Tibial artery (tissue), 4 donors: ENCODE measurements at regions not wholly inside any gene's neighbourhood (a gene's known extent, or its start where the extent isn't known, plus 50 kb on each side); places are given as distances from the start of the nearest gene placed in this dataset.
A peak's percentile ranks its signal among the peaks of the same experiment; 100 is the strongest.

Experiments used
- DNase-seq, 2 donors: peaks; one replicate each; pipeline ENCODE4 v3.0.0-alpha.2; 2019
- H3K27ac ChIP-seq, 2 donors: fragments of 200-600 bp; sonication (generic) in 1 of 2; 1 replicate in 1 of 2; 2 replicates in 1 of 2; pipeline ENCODE4 v1.5.1; 2018 to 2019; ENCODE audit warnings: mild to moderate bottlenecking in 1 of 2
- H3K27me3 ChIP-seq, 2 donors: fragments of 200-600 bp; sonication (generic) in 1 of 2; one replicate each; pipeline versions ENCODE4 v1.5.1 to v1.6.0; 2016 to 2019
- H3K36me3 ChIP-seq, 3 donors: fragments of 200-600 bp; sonication (generic) in 2 of 3; one replicate each; pipeline ENCODE4 v1.5.1; 2016 to 2019; ENCODE audit warnings: mild to moderate bottlenecking in 2 of 3
- H3K4me1 ChIP-seq, 4 donors: fragments of 200-600 bp; sonication (generic) in 2 of 4; 1 replicate in 3 of 4; 2 replicates in 1 of 4; pipeline ENCODE4 v1.5.1; 2016 to 2019
- H3K4me3 ChIP-seq, 2 donors: fragments of 200-600 bp; sonication (generic) in 1 of 2; 1 replicate in 1 of 2; 2 replicates in 1 of 2; pipeline ENCODE4 v1.5.1; 2018 to 2019; ENCODE audit warnings: mild to moderate bottlenecking in 2 of 2
- H3K9me3 ChIP-seq, 3 donors: fragments of 200-600 bp; sonication (generic) in 1 of 3; one replicate each; pipeline ENCODE4 v1.5.1; 2016 to 2019
- intact Hi-C: fragments of 100-400 bp; cut with DNase I; formaldehyde crosslinking; loops from one replicate; pipeline ENCODE4 v1.15.0; 2023; ENCODE audit warnings: low total_unique reads
- TF ChIP-seq, protein P1 (sequence below), 2 experiments: fragments of 200-600 bp in 1 of 2; fragments of 450-650 bp in 1 of 2; IDR thresholded peaks; one replicate each; pipeline ENCODE4 v1.5.1; 2017 to 2019; ENCODE audit warnings: antibody characterized with exemption in 2 of 2, mild to moderate bottlenecking in 1 of 2, moderate library complexity in 1 of 2

GRCh38 chr6:140576004-140576555, 1201.6 kb upstream of the CITED2 start:
- no peaks in the 10 kb centered on the region for H3K36me3 ChIP-seq
- peaks cover 0 to 16% (median 5%) of the 10 kb centered on the region in 4 donors for H3K4me1 ChIP-seq
- H3K9me3 ChIP-seq: no peaks in the 10 kb centered on the region
- TF ChIP-seq, protein P1, sequence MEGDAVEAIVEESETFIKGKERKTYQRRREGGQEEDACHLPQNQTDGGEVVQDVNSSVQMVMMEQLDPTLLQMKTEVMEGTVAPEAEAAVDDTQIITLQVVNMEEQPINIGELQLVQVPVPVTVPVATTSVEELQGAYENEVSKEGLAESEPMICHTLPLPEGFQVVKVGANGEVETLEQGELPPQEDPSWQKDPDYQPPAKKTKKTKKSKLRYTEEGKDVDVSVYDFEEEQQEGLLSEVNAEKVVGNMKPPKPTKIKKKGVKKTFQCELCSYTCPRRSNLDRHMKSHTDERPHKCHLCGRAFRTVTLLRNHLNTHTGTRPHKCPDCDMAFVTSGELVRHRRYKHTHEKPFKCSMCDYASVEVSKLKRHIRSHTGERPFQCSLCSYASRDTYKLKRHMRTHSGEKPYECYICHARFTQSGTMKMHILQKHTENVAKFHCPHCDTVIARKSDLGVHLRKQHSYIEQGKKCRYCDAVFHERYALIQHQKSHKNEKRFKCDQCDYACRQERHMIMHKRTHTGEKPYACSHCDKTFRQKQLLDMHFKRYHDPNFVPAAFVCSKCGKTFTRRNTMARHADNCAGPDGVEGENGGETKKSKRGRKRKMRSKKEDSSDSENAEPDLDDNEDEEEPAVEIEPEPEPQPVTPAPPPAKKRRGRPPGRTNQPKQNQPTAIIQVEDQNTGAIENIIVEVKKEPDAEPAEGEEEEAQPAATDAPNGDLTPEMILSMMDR (IDR thresholded peaks at IDR 0.05): no peak
- H3K4me3 ChIP-seq: no peak overlapping the region
- no peaks in the 10 kb centered on the region for H3K27me3 ChIP-seq
- intact Hi-C loops: no loop called here
- no peak for DNase-seq
- H3K27ac ChIP-seq: no peak overlapping the region

- Histone ChIP-seq H3K27ac (peak overlapping the region; percentile 45), H3K27me3 (no peaks in the 10 kb centered on the region), H3K9me3 (no peaks in the 10 kb centered on the region), H3K4me1 (peaks cover 0 to 16% (median 5%) of the 10 kb centered on the region in 4 donors), H3K4me3 (no peak overlapping the region), H3K36me3 (no peaks in the 10 kb centered on the region)
- intact Hi-C loops: no loop called here
- TF ChIP-seq, protein P1 (IDR thresholded peaks at IDR 0.05): no peak
- DNase-seq: no peak
Observed at GRCh38 chr6:140572867-140573266, 1198.4 kb upstream of the CITED2 start.

DNA sequence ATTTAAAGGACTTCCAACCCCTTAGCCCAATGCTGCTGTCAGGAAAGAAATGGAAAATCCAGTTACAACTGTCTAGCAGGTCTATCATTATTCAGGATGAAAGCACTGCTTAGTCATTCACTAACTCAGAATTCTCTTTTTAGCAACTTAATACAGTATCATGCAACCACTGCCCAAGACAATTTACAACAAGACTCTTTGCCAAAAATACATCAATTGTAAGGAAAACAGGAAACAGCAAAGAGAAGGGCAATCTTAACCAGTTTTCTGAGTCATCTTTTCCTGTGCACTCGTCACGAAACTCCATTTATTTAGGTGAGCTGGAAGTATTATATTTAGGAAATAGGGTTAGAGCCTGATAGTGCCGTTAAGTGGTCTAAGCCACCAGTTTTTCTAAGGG, 1197.7 kb upstream of the CITED2 start:
- Histone ChIP-seq H3K36me3 (no peaks in the 10 kb centered on the region), H3K4me1 (peaks cover 0 to 20% (median 8%) of the 10 kb centered on the region in 4 donors), H3K27me3 (no peaks in the 10 kb centered on the region), H3K4me3 (no peak overlapping the region), H3K9me3 (no peaks in the 10 kb centered on the region), H3K27ac (peak overlapping the region; percentile 45)
- intact Hi-C loops: no loop called here
- TF ChIP-seq, protein P1 (IDR thresholded peaks at IDR 0.05): no peak
- no peak for DNase-seq

GRCh38 chr6:140571145-140571544, 1196.7 kb upstream of the CITED2 start:
- no peaks in the 10 kb centered on the region for H3K36me3 ChIP-seq
- no peak for DNase-seq
- no peak overlapping the region for H3K4me3 ChIP-seq
- no peaks in the 10 kb centered on the region for H3K27me3 ChIP-seq
- no peak overlapping the region for H3K27ac ChIP-seq
- intact Hi-C loops: no loop called here
- H3K4me1 ChIP-seq: peaks cover 0 to 30% (median 17%) of the 10 kb centered on the region in 4 donors
- TF ChIP-seq, protein P1 (IDR thresholded peaks at IDR 0.05): no peak
- H3K9me3 ChIP-seq: no peaks in the 10 kb centered on the region

GRCh38 chr6:140567466-140567865, 1193.0 kb upstream of the CITED2 start:
- TF ChIP-seq, protein P1 (IDR thresholded peaks at IDR 0.05): no peak
- no peak for DNase-seq
- intact Hi-C loops: no loop called here
- Histone ChIP-seq H3K36me3 (no peaks in the 10 kb centered on the region), H3K27me3 (no peaks in the 10 kb centered on the region), H3K4me1 (peaks cover 0 to 27% (median 15%) of the 10 kb centered on the region in 4 donors), H3K9me3 (no peaks in the 10 kb centered on the region), H3K27ac (peak overlapping the region in 1 of 2 donors; percentile 40), H3K4me3 (no peak overlapping the region)
